IPS-NIHi7 (cell line): ENCODE measurements at regions not wholly inside any gene's neighbourhood (a gene's known extent, or its start where the extent isn't known, plus 50 kb on each side); places are given as distances from the start of the nearest gene placed in this dataset.
"Not testable (repeated sequence)": the region's sequence is repeated elsewhere in the genome, so short reads cannot be mapped to it uniquely, and the experiment has no call there.

Source experiments
- DNase-seq: peaks from one replicate; pipeline ENCODE4 v3.0.0; 2012; ENCODE audit warnings: mixed read lengths; ENCODE audit errors: extremely low spot score

DNA sequence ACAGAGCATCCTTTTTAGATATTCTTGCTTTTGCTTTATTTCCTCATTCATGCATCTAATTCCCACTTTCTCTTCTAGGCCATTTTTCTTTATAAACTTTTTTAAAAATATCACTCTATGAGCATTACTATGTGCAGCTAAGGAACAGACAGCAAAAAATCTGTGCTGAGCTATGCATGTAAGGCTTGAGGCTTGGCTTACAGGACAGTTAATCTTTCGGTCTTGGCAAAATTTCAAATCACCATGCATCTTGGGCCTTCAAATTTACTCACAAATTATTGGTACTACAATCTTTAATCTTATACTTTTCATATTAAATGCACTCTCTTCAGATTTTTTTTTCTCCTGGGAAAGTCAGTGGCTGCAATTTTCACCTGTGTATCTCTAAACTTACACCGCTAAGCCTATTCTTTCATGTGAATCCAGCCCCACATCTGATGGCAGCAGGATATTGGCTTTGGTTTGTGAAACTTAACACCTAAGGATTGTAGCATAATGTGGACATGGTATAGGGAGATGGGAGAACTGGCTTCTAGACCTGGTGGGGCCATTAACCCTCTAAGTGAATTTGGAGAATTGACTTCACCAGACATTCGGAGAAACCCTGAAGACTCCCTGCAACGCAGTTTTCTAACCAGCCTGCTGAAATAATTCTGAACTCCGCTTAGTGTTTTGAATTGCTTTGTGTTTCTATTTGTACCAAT is 278.3 kb downstream of the SPRY1 start:
- DNase-seq, result no peak

DNA sequence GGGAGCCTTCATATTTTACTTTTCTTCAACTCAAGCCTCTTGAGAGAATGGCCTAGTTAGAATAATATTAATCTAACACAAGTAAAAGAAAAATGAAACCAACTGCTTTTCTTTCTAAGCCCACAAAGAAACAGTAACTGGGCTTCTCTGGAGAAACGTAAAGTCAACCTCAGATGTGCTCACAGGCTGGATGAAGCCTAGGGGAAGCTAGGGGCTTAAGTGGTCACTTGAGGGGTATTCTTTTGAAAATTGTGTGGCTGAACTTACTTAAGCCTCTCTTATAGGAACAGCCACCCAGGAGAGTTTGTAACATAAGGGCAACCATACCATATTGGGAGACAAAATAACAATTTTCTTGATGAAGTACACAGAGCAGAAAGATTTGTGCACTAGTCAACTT is 279.0 kb downstream of the SPRY1 start:
- no peak for DNase-seq

DNA sequence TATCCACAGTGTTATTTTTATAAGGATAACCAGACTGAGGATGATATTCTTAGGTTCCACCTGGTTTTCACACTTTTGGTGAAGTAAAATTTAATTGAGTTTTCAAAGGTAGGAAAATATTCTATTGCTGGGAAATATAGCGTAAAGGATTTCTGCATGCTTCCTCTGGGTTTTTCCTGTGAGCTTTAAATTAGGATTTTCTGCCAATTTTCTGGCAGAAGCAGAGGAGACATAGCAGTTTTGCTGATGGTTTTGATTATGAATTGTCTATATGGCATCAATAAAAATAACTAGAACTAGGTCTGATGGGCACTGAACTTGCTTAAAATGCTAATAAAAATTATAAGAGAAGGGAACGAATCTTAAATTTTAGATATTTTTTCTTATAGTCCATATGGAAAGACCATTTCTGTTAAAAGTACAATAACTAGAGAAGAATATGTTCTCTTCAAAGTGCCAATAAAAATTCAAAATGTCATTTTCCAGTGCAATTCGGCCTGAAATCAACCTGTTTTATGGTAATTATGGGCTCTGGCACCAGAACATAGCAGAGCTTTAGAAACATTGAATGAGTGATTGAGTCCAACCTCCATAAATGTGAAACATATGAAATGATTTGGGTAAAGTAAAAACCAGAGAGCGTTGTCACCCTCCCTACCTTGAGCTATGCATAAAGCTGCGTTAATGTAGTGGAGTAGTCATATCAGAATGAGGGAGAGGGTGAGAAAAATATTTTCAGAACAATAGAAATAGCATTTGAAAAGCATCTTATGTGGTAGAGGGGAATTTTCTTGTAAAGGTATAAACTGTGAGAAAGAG is 279.7 kb downstream of the SPRY1 start:
- DNase-seq, result no peak

DNA sequence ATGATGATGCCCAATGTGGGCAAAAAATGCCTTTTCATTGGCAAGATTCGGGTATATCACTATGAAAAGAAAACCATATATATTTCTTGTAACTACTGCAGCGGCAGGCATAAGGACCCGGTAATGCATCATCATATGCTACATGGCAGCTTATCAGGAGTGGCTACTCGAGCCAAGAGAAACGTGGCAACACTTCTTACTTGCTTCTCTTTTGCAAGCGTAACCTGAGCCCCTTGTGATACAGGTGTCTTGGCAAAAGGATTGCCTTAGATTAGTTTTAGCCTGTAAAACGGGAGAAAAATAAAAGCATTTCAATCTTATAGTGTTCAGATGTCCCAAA is 280.3 kb downstream of the SPRY1 start:
- no peak for DNase-seq

DNA sequence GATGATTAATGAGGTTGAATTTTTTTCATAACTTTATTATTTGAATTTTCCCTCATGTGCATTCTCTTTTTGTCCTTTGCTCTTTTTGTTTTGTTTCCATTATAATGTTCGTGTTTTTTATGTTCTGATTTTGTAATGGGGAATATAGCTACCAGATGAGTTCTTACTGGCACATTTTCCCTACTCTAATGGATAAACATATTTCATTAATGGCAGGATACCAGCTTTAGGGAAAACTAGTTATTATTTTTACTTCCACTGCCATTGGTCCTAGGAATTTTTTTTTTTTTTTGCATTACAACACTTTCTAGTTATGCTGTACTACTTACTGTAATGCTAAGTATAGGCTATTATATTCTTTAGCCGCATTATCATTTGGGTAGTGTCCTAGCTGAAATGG is 286.3 kb downstream of the SPRY1 start:
- DNase-seq, result no peak

DNA sequence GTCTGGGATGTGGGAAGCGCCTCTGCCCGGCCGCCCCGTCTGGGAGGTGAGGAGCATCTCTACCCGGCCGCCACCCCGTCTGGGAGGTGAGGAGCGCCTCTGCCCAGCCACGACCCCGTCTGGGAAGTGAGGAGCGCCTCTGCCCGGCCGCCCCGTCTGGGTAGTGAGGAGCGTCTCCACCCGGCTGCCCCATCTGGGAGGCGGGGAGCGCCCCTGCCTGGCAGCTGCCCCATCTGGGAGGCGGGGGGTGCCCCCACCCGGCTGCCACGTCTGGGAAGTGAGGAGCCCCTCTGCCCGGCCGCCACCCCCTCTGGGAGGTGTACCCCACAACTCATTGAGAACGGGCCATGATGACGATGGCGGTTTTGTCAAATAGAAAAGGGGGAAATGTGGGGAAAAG is 288.3 kb downstream of the SPRY1 start:
- not testable (repeated sequence) for DNase-seq

DNA sequence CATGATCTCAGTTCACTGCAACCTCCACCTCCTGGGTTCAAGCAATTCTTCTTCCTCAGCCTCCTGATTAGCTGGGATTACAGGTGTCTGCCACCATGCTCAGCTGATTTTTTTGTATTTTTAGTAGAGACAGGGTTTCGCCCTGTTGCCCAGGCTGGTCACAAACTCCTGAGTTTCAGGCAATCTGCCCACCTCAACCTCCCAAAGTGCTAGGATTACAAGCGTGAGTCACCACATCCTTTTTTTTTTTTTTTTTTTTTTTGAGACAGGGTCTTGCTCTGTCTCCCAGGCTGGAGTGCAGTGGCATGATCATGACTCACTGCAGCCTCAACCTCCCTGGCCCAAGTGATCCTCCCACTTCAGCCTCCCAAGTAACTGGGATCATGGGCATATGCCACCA is 298.9 kb downstream of the SPRY1 start:
- not testable (repeated sequence) for DNase-seq

DNA sequence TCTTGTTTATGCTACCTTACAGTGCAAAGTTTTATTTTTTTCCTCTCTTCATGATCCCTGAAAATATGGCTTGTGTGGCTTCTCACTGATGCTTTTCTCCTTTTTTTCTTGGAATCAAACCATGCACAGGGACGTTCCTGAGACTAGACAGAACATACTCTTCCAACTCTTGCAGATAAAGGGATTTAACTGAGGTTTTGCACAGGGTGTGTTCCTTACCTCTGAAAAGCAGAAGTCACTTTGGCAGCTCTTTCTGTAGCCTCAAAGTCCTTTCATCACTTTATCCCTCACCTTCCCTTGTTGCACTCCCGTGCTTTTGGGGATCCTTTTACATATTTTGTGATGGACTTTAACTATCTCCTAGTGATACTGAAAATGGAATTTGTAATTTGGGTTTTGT is 300.1 kb downstream of the SPRY1 start:
- DNase-seq, result no peak

DNA sequence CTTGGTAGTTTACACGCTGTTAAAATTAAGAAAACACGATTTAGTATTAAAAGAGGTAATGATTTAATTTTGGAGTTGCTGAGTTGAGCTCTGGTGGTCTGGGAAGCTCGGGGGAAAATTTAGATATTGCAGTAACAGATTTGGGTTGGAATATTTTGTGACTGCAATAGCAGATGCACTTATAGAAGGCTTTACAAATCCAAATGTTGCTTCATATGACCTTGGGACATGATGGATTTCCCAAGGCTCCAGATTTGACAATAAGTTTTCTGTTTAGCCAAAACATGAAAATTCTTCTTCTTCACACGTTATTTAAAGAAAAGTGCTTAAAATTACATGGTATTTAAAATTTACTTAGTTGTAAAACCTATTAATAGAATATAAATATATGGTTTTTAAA is 302.0 kb downstream of the SPRY1 start:
- no peak for DNase-seq

DNA sequence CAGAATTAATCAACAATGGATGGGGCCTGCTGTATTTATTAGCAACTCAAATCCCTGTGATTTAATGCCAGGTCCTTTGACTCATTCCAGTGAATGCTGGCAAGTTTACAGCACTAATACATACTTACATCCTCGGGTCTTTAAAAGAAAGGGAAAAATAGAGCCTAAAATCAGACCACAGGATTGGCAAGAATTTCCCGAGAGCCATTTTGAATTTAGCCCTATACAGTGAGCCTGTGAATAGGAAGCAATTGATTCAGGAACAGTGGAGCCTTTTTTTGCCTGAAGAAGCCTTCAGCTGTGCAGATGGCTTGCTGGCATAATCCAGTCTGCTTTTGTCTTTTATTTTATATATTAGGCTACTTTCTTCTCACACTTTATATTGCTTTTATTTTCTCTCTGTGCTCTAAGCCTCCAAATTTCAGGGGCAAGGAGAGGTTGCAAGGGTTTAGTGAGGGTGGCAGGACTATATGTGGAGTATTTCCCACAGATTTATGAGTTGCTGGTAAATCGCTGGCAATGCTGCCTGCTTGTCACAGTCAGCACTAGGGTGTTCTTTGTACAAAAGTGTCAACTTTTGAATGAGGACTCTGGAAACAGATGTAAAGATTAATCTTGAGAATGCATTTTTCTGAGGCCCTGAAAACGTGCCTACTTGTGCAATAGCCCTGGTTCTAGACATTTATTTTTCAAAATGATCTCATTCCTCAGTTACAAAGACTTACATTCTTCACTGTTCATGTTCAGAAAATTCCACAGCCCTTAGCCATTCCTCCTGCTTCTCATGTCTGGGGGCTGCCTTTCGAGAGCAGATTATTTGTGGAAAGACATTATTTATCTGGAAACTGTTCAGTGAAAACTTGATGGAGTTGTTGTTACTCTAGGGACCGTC is 303.5 kb downstream of the SPRY1 start:
- DNase-seq, result no peak

DNA sequence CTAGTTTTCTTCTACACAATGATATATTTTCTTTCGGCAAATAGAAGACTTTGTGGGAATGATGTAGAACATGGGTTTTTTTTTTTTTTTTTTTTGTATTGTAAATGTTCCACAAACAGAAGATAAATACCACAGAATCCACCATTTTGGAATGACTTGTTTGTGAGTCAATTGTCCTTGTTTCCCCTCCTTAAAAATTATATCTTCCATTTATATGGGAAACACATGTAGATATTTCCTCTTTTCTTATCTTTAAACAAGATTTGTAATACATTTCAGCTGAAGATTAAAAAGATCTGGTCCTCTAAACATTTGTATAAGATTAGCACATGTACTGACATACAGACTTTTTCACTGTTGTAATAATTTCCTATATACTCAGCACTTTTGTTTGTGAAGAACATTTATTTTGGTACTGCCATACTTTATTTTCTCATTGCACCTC is 304.6 kb downstream of the SPRY1 start:
- DNase-seq, result no peak

DNA sequence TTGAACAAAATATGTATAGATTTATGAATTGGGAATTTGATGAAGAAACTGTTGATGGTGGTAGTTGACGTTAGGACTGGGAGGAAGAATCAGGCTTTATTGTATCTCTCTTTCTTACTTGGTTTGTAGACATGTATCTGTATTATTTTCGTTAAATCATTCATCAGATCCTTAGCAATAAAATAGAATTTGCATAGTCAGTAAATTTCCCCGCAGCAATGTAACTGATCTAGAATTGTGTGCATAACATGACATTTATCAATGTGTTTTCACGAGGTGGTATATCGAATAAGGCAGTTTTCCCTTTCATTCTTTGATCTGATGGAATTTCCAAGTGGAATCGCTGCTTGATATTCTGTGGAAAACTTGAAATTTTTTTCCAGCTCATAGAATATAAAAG is 308.8 kb downstream of the SPRY1 start:
- DNase-seq, result no peak

DNA sequence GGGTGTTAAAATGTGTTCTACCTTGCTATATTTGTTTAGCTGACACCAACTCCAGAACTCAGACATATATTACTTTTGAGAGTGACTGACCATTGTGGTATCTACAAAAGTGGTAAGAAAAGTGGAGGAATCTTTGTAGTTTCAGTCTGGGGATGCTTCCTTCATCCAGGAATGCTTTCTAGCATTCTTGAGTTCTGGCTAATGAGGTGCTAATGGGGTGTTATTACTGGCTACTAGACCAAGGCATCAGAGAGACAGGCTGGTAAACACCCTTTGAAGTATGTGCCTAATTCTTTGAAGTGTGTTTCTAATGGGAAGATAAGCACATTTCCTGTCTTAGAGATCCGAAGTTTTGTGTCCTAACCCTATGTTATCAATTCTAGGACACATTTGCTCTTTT is 310.4 kb downstream of the SPRY1 start:
- DNase-seq, result peak; percentile 38

DNA sequence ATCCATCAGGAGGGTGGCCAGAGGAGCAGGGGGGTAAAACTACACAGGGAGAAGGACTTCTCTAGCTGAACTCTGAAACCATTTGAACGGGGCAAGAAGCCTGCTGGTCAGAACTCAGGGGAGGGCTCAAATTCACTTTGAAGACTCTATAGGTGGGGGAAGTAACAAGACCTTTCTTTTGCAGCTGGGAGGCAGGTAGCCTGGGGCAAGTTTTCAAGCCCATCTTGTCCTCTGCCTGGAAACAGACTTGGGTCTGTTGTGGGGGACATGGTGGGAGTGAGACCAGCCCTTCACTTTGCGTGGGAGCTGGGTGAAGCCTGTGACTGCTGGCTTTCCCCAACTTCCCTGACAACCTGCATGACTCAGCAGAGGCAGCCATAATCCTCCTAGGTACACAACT is 312.3 kb downstream of the SPRY1 start:
- DNase-seq, result no peak

DNA sequence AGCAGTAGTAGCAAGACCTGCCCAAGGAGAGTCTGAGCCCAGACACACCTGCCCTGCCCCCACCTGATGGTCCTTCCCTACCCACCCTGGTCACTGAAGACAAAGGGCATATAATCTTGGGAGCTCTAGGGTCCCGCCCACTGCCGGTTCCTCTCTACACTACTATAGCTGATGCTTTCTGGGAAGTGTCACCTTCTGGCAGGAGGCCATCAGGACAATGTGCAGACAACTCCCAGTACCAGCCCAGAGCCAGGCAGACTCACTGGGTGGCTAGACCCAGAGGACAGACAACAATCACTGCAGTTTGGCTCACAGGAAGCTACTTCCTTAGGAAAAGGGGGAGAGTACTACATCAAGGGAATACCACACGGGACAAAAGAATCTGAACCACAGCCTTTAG is 312.7 kb downstream of the SPRY1 start:
- no peak for DNase-seq

DNA sequence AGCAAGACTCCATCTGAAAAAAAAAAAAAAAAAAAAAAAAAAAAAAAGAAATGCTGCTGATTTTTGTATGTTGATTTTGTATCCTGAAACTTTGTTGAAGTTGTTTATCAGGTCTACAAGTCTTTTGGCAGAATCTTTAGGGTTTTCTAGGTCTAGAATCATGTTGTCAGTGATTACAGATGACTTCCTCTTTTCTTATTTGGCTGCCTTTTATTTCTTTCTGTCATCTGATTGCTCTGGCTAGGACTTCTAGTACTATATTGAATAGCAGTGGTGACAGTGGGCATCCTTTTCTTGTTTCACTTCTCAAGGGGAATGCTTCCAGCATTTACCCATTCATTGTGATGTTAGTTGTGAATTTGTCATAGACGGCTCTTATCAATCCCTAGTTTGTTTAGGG is 334.4 kb downstream of the SPRY1 start:
- DNase-seq, result no peak

DNA sequence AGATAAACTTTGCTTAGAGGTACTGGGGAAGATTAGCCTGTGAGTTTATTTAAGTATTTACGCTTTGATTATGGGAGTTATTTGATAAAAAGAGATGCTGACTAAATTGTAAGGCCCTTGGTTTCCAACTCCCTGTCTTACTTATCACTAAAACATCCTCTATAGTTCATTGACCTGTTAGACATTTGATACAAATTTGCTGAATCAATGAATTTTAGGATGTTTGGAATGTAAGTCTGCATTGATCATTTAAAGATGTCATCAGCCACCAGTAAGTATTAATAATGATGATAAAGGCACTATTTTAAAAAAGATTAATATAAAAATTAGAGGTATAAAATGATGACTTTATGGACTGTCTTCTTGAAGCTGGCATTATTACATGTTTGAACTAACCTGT is 340.6 kb downstream of the SPRY1 start:
- DNase-seq, result no peak

DNA sequence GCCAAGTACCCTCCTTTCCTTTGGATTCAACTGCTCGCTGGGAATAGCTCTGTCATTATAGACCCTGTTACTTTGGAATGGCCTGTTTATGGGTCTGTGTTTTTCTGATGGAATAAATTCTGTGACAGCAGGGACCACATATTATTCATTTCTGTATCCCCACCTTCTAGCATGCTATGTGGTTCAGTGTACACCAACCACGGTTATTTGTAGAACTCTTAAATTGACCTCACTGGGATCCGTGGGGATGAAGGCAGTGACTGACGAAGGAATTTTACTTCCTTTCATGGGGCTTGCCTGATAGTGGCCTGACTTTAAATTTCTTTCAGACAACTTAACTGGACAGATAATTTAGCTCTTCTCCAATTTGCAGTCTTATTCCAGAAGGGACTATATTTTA is 343.2 kb downstream of the SPRY1 start:
- no peak for DNase-seq

DNA sequence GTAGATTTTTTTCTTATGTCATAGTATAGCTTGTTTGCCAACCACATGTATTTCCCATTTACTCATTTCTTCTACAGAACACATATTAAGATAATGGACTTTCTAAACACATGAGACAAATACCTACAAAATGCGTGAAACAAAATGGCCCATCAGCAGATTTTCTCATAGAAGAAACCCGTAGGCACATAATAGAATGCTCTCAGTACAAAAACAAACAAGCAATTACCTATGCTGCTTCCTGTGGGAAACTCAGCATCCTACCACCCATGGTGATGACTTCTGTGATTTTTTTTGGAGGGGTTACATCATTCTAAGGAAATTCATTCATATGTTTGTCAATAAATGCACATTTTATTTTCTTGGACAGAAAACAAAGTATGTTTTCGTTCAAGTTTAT is 343.6 kb downstream of the SPRY1 start:
- DNase-seq, result no peak

DNA sequence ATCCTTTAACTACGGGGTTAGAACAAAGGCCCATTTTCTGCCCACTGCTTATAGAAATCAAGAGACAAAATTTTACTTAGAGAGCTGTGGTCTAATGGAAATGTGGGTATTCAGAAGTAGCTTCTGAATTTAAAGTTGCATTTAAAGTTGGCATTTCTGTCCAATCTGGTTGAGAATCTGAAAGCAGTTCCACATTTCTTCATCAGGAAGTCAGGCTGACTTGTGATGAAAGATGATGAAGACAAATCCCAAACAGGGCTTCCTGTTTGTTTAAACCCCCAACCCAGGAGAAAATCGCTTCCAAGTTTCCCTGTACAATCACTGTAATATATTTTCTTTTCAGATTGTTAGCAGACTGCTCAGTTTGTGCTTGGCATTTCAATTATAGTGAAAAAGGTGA is 345.3 kb downstream of the SPRY1 start:
- no peak for DNase-seq

DNA sequence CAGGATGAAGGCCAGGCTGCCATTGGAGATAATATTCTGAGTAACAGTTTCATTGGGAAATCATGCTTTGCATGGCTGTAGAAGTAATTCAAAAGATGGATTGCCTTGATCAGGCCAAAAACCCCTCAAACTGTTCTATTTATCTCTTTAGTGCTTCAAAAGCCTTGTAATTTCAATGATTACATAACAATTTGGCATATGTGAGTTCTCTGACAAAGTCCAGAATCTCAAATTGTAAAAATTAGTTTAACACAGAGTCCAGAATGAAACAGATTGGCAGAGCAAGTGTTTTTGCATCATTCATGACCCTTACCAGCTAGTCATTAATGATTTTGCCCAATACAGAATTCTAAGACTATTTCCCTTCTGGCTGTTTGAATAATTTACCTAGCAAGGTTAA is 347.3 kb downstream of the SPRY1 start:
- no peak for DNase-seq

DNA sequence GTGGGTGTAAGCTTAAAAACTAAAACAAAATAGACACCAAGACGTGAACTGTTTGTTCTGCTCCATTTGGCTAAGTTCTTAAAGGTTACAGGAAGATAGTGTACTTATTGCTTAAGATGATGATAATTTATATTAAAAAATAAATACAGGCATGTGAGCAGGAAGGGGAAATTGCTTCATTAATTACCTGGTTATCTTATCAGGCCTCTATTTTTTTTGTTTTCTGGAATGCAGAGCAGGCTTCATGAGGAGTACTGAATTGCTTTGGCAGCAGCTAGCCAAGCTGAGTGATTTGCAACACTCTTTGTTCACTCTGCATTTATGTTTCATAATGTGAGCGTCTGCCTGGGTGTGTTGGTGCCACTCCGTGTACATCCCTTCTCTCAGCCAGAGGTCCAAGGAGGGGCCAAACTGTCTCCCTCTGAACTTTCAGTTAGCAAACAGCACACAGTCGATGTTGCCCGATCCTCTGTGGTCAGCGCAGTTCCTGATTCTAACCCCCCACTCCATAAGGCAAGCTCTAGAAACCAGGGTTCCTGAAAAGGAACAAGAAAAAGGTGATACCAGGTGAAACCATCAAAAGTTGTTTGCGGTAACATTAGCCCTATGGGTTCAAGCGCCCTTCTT is 348.2 kb downstream of the SPRY1 start:
- no peak for DNase-seq
